ENCODE measurements at regions not wholly inside any gene's neighbourhood (a gene's known extent, or its start where the extent isn't known, plus 50 kb on each side); places are given as distances from the start of the nearest gene placed in this dataset.

DNA sequence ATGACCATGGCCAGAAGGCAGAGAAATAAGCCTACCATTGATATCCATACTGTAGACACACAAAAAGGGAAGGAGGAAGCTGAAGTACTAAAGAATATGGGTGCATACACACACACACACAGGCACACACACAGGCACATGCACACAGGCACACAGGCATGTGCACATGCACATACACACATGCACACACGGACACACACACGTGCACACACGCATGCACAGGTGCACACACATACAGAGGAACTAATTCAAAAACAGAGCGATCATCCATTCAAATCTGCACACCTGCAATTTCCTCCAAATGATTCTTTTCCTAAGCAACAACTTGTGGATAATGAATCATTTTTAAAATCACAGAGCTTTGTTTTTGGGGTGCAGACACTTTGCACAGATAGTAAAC, 166.7 kb upstream of the ADARB2 start:
- no peak for TF ChIP-seq CTCF (IDR thresholded peaks at IDR 0.05)
- no peak for TF ChIP-seq POLR2A (IDR thresholded peaks at IDR 0.05)
- TF ChIP-seq EP300 (IDR thresholded peaks at IDR 0.05), result no peak
- TF ChIP-seq POLR2AphosphoS5 (IDR thresholded peaks at IDR 0.05), result no peak
